Middle frontal gyrus (tissue), 1 donor: ENCODE measurements at regions not wholly inside any gene's neighbourhood (a gene's known extent, or its start where the extent isn't known, plus 50 kb on each side); places are given as distances from the start of the nearest gene placed in this dataset.

Experiments
- DNase-seq: peaks from one replicate; pipeline ENCODE4 v3.0.0-alpha.2; 2015; ENCODE audit warnings: low spot score; ENCODE audit errors: extremely low spot score

DNA sequence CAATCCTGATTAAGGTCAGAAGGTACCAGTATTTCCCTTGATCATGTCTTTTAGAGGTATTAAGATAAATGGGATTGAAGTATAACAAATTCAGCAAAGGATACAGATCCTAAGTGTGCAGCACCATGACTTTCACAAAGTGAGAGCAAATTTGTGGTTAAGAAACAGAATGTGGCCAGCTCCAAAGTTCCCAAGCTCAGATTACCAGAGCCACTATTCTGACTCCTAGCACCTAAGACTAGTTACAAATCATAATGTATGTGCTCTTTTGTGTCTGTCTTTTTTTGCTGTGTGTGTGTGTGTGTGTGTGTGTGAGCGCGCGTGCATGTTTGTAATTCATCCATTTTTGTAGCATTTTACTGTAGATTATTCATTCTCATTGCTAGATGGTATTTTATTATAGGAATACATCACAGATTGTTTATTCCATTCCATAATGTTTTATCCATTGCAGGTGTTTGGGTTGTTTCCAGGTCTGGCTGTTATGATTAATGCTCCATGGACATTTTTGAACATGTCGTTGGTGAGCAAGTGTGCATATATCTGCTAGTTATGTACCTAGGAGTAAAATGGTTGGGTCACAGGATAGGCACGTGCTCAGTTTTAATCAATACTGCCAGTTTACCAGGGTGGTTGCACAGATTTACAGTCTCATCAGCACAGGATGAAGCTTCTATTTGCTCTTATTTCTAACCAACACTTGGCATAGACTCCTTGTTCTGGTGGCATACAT is 314.0 kb upstream of the JAG1 start:
- no peak for DNase-seq

DNA sequence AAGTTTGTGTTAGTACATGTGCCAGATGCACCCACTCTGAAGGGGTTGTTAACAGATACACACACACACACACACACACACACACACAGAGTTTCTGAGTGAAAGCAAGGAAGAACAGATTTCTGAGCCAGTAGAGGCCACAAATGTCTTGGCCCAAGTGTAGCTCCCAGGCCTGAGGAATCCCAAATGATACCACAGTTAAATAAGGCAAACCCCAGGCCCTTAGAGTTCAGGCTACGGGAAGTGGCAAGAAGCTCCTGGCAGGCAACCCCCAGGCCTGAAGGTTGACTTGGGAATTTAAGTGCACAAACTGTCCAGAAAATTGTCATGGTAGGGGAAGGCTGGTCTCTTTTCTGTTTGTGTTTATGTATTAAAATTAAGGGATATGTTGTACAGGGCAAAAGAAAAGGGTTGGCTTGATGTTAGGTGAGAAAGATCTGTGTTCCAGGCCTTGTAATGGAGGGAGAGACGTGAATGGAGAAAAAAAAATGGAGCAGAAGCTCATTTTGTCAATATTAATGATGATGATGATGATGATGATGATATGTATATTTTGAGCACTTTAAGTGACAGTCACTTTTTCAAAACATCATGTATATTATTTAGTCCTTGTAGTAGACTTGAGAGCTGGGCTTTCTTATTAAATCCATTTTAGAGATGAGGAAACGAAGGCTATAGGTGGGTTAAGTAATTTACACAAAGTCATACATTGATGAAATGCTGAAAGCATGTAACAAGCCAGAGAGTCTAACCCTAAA is 317.0 kb upstream of the JAG1 start:
- no peak for DNase-seq

- no peak for DNase-seq
Observed at GRCh38 chr20:10992731-10993130, 318.9 kb upstream of the JAG1 start.

DNA sequence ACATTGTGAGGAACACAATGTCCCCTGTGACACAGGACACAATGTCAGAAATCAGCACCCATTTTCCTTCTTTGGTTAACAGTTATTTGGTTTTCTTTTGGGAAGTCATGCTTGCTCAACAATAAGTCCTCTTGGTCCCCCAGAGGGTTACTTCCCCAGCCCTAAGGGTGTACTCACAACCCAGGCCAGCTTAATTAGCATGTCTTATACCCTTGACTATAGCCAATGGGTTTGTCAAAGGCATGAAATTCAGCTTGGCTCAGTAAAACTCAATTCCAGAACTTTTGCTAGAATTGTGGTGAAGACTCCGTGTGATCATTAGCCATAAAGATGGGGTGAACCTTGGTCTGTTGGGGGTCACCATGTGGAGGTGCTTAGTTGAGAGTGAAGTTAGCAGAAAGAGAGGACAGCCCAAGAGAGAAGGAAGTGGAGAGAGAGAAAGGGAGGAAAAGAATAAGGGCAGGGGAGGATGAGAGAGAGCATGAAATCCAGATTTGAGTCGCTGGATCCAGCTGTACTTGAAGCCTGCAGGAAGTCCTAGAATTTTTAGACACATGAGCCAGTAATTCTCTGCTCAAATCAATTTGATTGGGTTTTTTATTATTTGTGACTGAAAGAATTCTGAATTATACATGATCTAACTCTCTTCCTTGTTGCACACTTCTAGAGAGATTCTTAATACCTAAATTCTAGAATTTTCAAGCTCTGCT is 321.3 kb upstream of the JAG1 start:
- no peak for DNase-seq

GRCh38 chr20:10998476-10998875 is 324.7 kb upstream of the JAG1 start:
- DNase-seq = no peak

- no peak for DNase-seq
Observed at GRCh38 chr20:11000416-11000815, 326.6 kb upstream of the JAG1 start.

GRCh38 chr20:11001302-11001701 is 327.5 kb upstream of the JAG1 start:
- no peak for DNase-seq

DNA sequence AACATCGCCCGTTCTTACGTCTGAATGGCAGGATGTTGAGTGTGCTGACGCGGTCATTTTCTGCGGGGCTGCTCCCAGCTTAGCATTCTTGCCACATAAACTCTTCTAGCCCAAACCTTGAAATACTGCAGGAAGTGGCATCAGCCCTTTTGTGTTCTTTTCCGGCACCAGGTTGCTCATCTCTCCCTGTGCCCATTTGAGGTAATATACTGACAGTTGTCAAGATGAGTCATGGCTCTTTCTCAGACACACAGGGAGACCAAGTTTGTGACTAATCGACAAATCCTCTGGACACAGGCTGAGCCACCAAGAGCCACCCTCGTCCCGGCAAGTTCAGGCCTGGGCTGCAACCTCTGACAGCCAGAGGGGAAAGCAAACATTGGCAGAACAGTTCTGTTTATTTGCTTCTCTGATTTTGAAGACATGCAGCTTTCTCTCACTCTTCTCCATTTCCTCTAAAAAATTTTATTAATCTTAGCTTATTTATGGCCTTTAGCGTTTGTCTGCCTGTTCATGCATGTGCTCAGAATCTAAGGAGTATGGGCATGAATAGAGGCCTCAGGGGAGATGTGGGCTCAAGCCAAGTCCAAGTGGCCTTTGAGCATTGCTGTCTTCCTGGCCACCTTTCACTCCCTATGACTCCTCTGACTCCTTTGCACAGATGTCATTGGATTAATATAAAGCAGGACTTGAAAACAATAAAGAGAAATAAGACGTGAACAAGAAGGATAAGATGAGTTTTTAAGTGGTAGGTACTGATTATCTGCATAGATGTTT is 328.2 kb upstream of the JAG1 start:
- no peak for DNase-seq

GRCh38 chr20:11003341-11003740 is 329.5 kb upstream of the JAG1 start:
- no peak for DNase-seq

GRCh38 chr20:11008444-11009033 is 334.7 kb upstream of the JAG1 start:
- DNase-seq = no peak

DNA sequence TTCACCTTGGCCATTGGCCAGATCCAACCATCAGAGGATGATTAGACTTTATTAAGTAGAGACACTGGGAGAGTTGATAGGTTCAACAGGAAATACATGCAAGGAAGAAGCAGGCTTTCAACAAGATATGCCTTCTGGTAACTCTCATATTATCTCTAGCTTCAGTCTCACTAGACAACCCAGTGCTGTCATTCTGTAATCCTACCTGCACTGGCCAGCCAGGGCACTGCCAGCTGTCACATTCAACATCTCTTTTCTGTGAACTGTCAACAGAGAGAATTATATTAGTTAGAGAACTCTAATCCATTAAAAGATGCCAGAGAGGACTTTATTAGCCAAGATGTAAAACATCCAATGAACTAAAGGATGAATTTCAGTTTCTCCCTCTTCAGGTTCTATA is 337.9 kb upstream of the JAG1 start:
- DNase-seq = no peak

- no peak for DNase-seq
Observed at GRCh38 chr20:11012975-11013374, 339.2 kb upstream of the JAG1 start.

GRCh38 chr20:11013801-11014200 is 340.0 kb upstream of the JAG1 start:
- no peak for DNase-seq

- no peak for DNase-seq
Observed at GRCh38 chr20:11015440-11015839, 341.6 kb upstream of the JAG1 start.

- no peak for DNase-seq
Observed at GRCh38 chr20:11017446-11017845, 343.6 kb upstream of the JAG1 start.

DNA sequence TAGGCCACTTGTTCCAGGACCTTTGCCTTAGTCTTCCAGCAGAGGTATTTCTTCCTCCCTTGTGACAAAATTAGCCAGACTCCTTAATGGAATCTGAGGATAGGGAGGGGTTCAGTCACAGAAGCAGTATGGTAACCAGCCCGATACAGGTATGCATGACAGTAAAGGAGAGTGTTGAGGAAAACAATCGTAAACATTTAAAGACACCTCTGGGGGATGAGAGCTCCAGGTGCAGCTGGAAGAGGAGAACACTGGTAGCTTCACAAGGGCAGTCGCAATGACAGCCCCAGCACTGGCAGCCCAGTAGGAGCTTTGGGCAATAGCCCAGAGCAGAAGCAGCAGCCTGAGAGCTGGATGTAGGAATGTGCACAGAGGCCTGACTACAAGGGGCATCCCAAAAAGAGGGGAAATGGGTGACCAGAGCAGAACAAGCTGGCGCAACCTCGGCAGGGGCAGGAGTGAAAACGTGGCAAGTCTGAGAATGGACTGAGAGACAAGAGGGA is 344.9 kb upstream of the JAG1 start:
- DNase-seq = no peak

- DNase-seq = no peak
Observed at GRCh38 chr20:11020712-11021111, 346.9 kb upstream of the JAG1 start.

DNA sequence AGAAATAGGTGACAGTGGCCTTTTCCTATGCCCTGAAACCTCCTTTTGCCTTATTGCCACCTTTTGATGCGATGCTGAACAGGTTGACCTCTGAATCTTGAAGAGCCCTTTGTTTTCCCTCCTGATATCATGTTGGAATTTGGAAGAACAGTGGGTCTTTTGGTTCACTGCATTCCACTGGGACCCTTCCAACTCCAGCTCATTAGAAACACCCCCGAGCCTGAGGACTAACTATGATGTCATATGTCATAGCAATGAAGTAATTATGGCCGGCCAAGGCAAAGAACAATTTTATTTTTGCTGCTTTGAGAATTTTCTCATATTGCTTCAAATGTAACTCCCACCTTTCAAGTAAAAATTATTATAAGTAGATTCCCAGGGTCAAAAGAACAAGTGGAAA is 353.4 kb upstream of the JAG1 start:
- no peak for DNase-seq

DNA sequence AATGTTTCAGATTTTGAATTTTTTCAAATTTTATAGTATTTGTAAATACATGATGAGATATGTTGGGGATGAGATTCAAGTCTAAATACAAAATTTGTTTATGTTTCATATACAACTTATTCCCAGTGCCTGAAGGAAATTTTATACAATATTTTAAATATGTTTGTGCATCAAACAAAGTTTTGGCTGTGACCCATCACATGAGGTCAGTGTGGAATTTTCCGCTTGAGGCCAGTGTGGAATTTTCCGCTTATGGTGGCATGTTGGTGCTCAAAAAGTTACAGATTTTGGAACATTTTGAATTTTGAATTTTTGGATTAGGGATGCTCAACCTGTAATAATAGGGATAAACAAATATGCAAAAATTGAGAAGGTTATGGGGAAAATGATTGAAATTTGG is 356.6 kb upstream of the JAG1 start:
- DNase-seq = no peak

- no peak for DNase-seq
Observed at GRCh38 chr20:11031300-11031699, 357.5 kb upstream of the JAG1 start.

GRCh38 chr20:11032611-11033010 is 358.8 kb upstream of the JAG1 start:
- no peak for DNase-seq
